Umbilical cord (tissue), 1 donor: ENCODE measurements at regions not wholly inside any gene's neighbourhood (a gene's known extent, or its start where the extent isn't known, plus 50 kb on each side); places are given as distances from the start of the nearest gene placed in this dataset.
A peak's percentile ranks its signal among the peaks of the same experiment; 100 is the strongest.
"Not testable (repeated sequence)": the region's sequence is repeated elsewhere in the genome, so short reads cannot be mapped to it uniquely, and the experiment has no call there.

Experiments
- DNase-seq: peaks from one replicate; pipeline ENCODE4 v3.0.0-alpha.2; 2015; ENCODE audit warnings: low spot score

GRCh38 chr5:102617191-102618187 is 118.7 kb upstream of the SLCO6A1 start:
- DNase-seq = peak; percentile 51

DNA sequence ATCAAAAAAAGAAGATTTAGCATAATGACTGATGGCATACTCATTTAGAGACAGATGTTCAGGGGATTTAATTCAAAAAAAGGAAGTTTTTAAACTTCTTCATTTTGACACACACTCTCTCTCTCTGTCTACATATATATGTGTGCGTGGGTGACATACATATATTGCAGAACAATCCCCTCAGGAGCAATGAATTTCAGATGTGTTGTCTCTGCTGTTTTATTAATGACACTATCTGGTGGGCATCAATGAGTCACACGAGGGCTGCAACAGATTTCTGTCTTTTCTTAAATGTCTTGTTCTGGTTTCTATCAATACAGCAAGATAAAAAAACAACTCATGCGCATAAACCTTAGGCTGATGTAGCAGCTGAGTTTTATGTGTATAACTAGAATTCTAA is 123.5 kb upstream of the SLCO6A1 start:
- peak; percentile 85 for DNase-seq

GRCh38 chr5:102623329-102624065 is 124.7 kb upstream of the SLCO6A1 start:
- peak; percentile 63 for DNase-seq

GRCh38 chr5:102624405-102624804 is 125.6 kb upstream of the SLCO6A1 start:
- DNase-seq = no peak

- DNase-seq = no peak
Measured at GRCh38 chr5:102625468-102625867, 126.7 kb upstream of the SLCO6A1 start.

DNA sequence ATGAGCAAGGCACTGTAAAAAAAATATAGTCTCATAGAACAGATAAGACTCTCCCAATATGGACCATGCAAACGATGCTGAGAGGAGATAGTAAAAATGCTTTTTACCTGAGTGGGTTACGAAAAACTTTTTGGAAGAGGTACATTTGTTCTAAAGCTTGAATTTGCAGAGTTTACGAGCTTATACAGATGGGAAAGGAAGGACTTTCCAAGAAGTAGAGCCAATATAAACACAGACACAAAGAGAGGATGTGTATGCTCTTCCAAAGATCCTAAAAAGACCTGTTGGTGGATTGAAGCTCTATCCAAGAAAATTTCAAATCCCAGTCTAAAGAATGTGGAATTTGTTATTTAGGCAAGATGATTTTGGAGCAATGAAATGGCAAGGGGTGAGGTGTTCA is 127.1 kb upstream of the SLCO6A1 start:
- DNase-seq = no peak

DNA sequence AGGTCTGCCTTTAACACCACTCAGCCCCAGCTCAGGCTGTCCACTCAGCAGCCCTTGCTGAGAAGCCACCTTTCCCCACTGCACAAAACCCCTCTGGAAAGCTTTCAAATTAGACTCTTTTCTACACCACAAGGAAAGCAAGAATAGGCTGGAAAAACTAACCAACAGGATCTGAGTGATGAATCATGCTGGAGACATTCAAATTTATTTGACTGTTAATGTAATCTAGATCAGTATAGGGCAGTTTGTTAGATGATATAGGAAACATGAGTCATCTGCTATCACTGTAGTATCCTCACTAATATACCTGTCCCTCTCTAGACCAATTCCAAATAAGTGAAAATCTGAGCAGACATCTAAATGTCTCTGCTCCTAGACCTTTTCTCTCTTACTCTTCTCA is 127.8 kb upstream of the PAM start:
- DNase-seq = peak; percentile 13

DNA sequence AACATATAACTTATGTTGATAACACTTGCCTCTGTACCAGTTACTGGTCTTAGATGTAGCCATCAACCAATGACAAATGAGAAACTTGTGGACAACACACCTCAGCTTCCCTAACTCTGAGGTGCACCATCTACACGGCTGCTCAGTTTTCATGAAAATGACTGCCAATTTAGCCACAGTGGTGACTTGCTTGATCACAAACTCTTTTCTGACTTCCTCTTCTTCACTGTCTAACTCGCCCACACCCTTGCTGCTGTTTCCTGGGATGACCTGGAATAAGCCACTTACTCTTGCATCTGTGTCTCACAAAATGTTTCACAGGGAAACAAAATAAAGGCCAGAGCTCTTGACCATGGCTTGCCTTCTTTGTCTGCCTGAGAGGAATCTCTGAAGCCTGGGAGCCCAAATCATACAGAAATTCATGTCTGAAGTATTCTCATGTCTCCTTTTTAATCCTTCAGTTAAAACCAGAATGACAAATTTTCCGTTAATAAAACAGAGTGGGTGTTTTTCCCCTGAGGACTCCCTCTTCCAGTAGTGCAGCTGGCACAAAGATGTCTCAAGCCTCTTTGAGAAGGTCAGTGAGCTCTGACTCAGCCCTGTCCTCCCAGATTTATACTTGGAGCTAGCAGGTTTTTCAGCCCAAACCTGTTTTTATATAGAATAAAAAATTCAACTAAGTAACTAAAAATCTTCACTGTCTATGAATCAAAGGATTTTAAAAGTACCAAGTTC is 126.5 kb upstream of the PAM start:
- peak; percentile 33 for DNase-seq

DNA sequence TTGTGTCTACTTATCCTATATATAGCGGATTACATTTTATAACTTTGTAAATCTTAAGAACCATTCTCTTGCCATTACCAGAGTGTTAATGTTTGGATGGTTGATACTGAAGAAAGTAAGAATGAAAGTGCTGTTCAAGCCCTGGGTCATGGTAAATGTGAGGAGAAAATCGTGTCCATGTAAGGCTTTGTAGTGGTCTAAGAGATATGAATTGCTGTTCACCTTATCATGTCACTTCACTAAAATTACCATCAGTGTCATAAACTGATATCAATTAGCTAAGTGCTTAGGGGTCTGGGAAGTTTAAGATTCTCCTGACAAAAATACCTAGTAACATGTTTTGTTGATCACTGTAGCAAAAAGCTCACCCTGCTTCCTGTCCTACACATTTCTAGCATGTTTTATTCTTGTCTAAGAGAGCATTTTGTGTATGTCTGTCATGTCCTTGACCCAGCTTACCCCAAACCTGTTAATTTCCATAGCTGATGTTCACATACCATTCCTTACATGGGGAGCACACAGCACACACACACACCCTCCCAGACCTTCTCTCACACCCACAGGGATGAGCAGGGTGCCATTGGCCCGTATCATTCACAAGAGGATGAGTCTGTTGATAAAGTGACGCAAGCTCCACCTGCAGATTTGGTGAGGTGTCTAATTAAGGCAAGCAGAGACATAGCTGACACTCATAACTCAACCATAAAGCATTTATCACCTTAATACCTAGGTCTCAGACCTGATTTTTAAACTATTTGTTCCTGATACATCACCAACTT is 125.1 kb upstream of the PAM start:
- no peak for DNase-seq

GRCh38 chr5:102635399-102635798 is 119.7 kb upstream of the PAM start:
- not testable (repeated sequence) for DNase-seq

DNA sequence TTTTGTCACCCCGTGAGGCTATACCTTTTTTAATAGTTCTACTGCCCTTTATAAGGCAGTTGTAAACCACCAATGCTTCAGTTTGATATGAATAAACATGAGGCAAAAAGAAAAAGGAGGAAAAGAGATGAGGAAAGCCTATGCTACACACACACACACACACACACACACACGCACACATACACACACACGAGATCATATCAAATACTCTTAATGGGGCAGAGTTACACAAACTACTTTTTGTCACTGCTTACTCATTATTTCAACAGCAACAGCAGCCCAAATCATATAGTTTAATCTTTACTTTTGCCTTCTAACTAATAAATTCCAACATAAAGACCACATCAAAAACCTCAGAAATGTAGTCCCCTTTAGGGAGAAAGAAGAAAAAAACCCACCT is 116.8 kb upstream of the PAM start:
- DNase-seq = no peak

DNA sequence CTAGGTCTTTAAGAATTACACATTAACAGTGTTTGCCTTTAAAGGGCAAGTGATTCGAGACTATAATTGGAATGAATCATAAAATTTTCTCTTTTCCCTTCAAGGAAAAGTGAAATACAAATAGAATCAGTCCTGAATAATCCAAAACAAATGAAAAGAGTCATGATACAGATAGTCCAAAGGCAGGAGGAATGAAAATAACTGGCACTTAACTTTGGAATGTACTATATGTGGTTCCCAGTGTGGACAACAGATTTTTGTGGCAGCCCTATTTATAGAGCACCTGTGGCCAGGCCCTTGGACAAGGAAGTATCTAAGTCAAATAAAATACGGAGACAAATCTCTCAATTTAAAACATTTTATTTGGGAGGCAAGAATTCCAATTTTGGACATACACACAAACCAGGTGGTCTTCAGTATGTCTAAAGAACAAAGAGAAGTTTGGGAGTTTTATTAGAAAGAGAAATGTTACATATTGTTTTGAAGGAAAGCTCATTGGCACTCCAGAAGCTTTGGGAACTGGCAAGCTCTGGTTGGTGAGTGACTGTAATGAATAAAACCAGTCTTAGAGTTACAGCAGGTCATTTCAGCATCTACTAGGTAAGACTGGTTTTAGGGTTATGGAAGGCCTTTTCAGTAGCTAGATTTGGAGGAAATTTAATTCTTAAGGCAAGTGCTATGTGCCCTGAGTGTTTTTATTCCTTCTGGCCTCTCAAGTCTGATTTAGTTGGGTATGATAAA is 116.0 kb upstream of the PAM start:
- no peak for DNase-seq

DNA sequence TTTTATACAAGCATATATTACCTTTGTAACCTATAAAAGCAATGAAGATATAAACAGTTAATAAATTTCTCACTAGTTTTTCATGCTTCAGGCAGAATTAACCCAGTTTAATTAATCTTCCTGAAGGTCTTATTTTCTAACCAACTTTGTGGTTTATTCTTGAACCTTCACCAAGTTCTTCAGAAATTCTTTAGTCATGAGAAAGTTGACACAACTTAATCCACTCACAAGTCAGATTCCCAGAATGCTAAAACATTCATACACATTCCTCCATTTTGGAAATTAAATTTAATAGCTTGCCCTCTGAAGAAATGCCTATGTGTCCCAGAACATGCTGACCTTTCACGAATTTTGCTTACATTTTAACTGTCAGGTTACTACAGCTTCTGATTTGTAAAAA is 105.4 kb upstream of the PAM start:
- no peak for DNase-seq

- DNase-seq = no peak
Measured at GRCh38 chr5:102651466-102651865, 103.6 kb upstream of the PAM start.

DNA sequence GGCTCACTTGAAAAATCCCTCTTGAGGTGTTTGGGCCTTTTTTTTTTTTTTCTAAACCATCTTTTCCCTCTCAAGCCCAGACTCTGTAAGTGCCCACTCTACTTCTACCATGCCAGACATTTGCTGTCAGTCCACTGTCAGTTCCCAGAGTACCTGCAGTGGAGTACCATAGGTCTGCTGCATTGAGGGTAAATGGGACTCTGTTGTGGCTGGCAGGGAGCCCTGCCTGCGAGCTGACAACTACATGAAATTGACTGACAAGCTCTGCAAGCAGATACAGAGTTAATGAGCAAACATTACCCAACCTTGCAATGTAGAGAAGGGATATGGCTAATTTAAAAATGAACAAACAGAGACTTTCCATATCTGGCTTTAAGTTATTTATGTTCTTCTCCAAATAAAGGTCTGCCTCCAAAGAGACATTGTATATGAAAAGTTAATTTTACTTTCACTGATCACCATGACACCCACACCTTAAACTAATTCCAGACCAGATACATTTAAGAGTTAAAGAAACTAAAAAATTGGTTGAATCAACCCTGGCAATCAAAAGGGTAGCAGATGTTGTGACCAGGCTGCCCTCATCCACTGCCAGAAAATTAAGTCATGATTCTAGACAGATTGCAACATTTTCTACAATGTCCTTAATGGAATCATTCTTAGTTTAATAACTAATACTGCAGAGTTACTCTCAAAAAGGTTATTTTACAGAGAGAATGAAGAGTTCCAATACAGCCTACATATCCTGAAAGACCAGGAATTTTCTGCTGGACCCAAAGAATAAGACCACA is 100.4 kb upstream of the PAM start:
- DNase-seq = no peak

- DNase-seq = no peak
Measured at GRCh38 chr5:102659151-102659550, 96.0 kb upstream of the PAM start.

GRCh38 chr5:102660111-102660510 is 95.0 kb upstream of the PAM start:
- no peak for DNase-seq

DNA sequence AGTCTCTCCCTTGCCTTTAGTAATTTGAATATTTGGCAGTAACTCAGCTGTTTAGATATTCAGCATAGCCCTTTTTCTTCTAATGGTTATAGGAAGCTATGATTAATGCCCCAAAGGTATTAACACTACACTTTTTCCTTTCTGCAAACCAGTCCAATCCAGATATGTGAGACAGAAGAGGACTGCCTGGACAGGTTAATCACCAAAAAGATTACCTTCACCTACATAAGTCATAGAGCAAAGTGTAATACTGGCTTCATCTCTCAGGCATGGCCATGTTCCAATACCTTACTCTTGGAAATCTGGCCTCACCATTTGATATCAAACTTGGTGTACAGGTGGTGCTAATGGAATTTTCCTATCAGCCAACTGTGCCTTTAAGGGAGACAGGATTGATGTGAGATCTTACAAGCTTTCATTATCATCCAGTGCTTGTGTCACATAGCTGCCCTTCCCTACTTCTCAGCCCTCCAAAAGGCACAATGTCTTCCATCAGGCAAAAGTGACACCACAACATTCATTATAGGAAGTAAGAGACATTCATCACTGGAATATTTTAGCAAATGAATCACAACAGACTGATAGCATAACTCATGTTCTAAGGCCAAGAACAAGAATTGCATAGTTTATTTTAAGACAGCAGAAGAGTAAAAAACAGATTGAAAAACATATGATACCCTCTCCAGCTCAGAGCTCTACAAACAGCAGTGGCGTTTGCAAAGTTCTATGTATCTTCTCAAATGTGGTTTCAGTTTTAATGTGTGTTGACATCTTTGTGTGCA is 91.2 kb upstream of the PAM start:
- no peak for DNase-seq
